OCI-LY7 (cell line): ENCODE measurements at regions not wholly inside any gene's neighbourhood (a gene's known extent, or its start where the extent isn't known, plus 50 kb on each side); places are given as distances from the start of the nearest gene placed in this dataset.

Experiments
- CTCF ChIP-seq: fragments of 200-600 bp; sonication (generic); conservative IDR thresholded peaks from 2 replicates; pipeline ENCODE4 v1.5.1; 2014; ENCODE audit warnings: mild to moderate bottlenecking, antibody characterized with exemption, low read length, moderate library complexity, mixed read lengths
- EZH2phosphoT487 ChIP-seq: fragments of 200-600 bp; sonication (generic); IDR thresholded peaks from 2 replicates; pipeline ENCODE4 v1.6.1; 2018; ENCODE audit warnings: low read depth, borderline replicate concordance, mild to moderate bottlenecking, mixed run types, antibody characterized with exemption, low read length, moderate library complexity, mixed read lengths

- TF ChIP-seq CTCF (no peak), EZH2phosphoT487 (no peak)
Measured at GRCh38 chr5:172505845-172506244, 51.5 kb upstream of the SH3PXD2B start.
